WERI-Rb-1 (cell line): ENCODE measurements at regions not wholly inside any gene's neighbourhood (a gene's known extent, or its start where the extent isn't known, plus 50 kb on each side); places are given as distances from the start of the nearest gene placed in this dataset.
A peak's percentile ranks its signal among the peaks of the same experiment; 100 is the strongest.

Source experiments
- DNase-seq: peaks from one replicate; pipeline ENCODE4 v3.0.0-alpha.2; 2020
- H3K27ac ChIP-seq: fragments of 250-450 bp; sonication (Bioruptor Pico); 2 replicates; pipeline ENCODE4 v1.5.1; 2020; ENCODE audit warnings: mild to moderate bottlenecking, moderate library complexity
- H3K27me3 ChIP-seq: fragments of 250-450 bp; sonication (Bioruptor Pico); 2 replicates; pipeline ENCODE4 v1.5.1; 2021; ENCODE audit warnings: mild to moderate bottlenecking, low read depth, moderate library complexity; ENCODE audit not compliant: insufficient read depth, severe bottlenecking
- H3K36me3 ChIP-seq: fragments of 250-450 bp; sonication (Bioruptor Pico); 2 replicates; pipeline ENCODE4 v1.5.1; 2020; ENCODE audit warnings: mild to moderate bottlenecking, moderate library complexity
- H3K4me3 ChIP-seq: 2 replicates; pipeline ENCODE4 v1.5.1; 2011; ENCODE audit warnings: low read depth, mild to moderate bottlenecking, control low read depth, low read length
- H3K9me3 ChIP-seq: fragments of 250-450 bp; sonication (Bioruptor Pico); 2 replicates; pipeline ENCODE4 v1.5.1; 2021; ENCODE audit warnings: mild to moderate bottlenecking, moderate library complexity; ENCODE audit not compliant: severe bottlenecking
- TF ChIP-seq, protein P1 (sequence below): IDR thresholded peaks from 2 replicates; pipeline ENCODE4 v1.5.1; 2011; ENCODE audit warnings: low read depth, mild to moderate bottlenecking, control low read depth, inconsistent platforms, low read length

DNA sequence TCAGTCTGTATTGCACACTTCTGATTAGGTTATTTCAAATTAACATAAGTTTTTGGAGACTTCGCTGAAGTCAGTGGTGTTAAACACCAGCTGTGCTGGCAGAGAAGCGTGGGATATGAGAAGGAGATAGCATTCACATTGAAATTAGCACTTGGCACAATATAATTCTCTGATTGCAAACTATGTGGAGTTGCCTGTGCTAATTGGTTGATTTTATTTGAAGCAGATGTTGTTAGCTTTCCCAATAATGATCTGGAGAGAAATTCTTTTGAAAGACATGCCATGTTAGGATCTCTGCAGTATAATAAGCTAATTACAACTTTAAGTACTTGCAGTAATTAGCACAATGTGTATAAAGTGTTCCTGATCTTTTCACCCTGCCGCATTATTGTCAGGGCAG is 367.4 kb upstream of the ARX start:
- DNase-seq = no peak
- TF ChIP-seq, protein P1, sequence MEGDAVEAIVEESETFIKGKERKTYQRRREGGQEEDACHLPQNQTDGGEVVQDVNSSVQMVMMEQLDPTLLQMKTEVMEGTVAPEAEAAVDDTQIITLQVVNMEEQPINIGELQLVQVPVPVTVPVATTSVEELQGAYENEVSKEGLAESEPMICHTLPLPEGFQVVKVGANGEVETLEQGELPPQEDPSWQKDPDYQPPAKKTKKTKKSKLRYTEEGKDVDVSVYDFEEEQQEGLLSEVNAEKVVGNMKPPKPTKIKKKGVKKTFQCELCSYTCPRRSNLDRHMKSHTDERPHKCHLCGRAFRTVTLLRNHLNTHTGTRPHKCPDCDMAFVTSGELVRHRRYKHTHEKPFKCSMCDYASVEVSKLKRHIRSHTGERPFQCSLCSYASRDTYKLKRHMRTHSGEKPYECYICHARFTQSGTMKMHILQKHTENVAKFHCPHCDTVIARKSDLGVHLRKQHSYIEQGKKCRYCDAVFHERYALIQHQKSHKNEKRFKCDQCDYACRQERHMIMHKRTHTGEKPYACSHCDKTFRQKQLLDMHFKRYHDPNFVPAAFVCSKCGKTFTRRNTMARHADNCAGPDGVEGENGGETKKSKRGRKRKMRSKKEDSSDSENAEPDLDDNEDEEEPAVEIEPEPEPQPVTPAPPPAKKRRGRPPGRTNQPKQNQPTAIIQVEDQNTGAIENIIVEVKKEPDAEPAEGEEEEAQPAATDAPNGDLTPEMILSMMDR = no peak
- H3K36me3 ChIP-seq = no peaks in the 10 kb centered on the region
- H3K9me3 ChIP-seq = no peaks in the 10 kb centered on the region
- no peaks in the 10 kb centered on the region for H3K27me3 ChIP-seq
- no peak overlapping the region for H3K27ac ChIP-seq
- no peak overlapping the region for H3K4me3 ChIP-seq

DNA sequence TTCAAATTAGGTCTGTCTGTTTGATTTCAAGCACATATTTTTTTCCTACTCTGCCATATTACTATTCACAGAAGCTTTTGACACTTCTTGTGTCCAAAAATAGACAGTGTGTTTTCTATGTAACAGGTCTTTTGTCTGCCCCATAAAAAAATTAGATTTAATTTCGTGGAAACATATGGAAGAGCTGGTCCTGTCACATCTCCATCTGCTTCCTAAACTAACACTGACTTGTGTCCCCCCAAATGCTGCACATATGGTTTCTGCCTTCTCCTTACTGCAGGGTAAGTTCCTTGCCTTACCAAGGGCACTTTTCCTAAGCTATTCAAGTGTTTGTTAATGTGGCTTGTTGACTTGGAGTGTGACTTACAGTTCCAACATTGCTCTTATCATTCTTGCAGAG is 340.7 kb upstream of the ARX start:
- DNase-seq = no peak
- Histone ChIP-seq H3K4me3 (no peak overlapping the region), H3K27ac (no peak overlapping the region), H3K27me3 (no peaks in the 10 kb centered on the region), H3K36me3 (no peaks in the 10 kb centered on the region), H3K9me3 (no peaks in the 10 kb centered on the region)
- TF ChIP-seq, protein P1 = no peak

DNA sequence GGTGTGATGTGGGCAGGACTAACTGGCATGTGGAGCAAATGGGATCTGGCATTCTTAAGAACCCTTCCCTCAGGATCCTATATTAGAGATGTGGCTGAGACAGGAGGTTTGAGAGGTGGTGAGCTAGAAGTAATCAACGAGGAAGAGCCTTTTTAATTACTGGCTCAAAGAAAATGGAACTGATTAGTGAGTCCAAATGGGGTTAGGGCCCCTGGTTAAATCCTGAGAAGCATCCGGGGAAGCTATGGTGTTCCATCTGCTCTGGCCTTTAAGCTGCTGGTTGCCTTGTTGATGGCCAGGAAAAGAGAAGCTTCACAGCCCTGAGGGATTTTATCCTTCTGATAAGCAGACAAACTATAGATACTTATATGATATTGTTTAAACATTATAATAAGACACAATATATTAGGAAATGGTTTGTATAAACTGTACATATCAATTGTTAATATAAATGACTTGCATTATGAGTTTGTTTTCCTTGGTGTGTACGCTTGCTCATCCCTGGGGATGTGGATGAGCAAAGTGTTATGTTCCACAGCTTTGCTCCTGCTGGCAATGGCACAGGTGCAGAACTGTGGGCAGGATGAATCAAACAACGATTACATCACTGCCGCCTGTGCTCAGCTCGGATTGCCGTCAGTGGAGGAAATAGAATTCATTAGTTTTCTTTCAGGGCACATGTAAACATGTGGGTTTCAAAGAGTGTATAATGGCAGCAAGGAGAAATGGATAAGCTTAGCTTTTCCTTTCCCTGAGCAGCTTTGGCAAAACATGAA is 328.6 kb upstream of the ARX start:
- peak; percentile 64 for DNase-seq
- Histone ChIP-seq H3K36me3 (no peaks in the 10 kb centered on the region), H3K4me3 (peak overlapping the region; percentile 16; the same call in 1 of the 2 replicates), H3K27ac (peak overlapping the region; percentile 65), H3K9me3 (no peaks in the 10 kb centered on the region), H3K27me3 (no peaks in the 10 kb centered on the region)
- TF ChIP-seq, protein P1 = no peak

DNA sequence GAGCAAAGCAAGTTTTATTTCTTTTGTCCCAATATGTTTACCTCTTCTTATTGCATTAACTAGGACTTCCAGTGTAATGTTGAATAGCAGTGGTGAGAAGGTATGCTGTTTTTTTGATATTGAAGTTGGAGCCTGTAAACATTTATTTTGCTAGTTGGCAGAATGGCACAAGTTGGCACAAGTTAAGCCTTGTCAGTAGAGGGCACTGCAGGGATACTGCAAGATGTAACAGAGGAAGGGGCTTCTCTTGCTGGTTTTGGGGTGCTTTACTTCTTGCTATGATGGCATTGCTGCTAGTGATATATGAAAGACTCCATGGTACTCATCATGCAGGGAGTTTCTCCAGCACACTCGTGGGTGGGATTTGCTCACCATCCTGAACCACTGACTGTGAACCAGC is 327.3 kb upstream of the ARX start:
- DNase-seq = no peak
- TF ChIP-seq, protein P1 = peak; percentile 52

GRCh38 chrX:25337841-25338240 is 322.1 kb upstream of the ARX start:
- DNase-seq = peak; percentile 59
- H3K27me3 ChIP-seq = no peaks in the 10 kb centered on the region
- TF ChIP-seq, protein P1 = no peak
- H3K4me3 ChIP-seq = no peak overlapping the region
- H3K9me3 ChIP-seq = no peaks in the 10 kb centered on the region
- H3K27ac ChIP-seq = no peak overlapping the region
- no peaks in the 10 kb centered on the region for H3K36me3 ChIP-seq

More for the DNA sequence above, 327.3 kb upstream of the ARX start:
- H3K27ac ChIP-seq = no peak overlapping the region
- H3K4me3 ChIP-seq = no peak overlapping the region
- no peaks in the 10 kb centered on the region for H3K9me3 ChIP-seq
- H3K36me3 ChIP-seq = no peaks in the 10 kb centered on the region
- no peaks in the 10 kb centered on the region for H3K27me3 ChIP-seq

GRCh38 chrX:25300994-25301393 is 285.2 kb upstream of the ARX start:
- no peak overlapping the region for H3K4me3 ChIP-seq
- TF ChIP-seq, protein P1 = no peak
- H3K36me3 ChIP-seq = no peaks in the 10 kb centered on the region
- no peaks in the 10 kb centered on the region for H3K27me3 ChIP-seq
- H3K9me3 ChIP-seq = no peaks in the 10 kb centered on the region
- H3K27ac ChIP-seq = no peak overlapping the region
- DNase-seq = no peak
